Breast epithelium (tissue), 3 donors: ENCODE measurements at regions not wholly inside any gene's neighbourhood (a gene's known extent, or its start where the extent isn't known, plus 50 kb on each side); places are given as distances from the start of the nearest gene placed in this dataset.

Source experiments
- POLR2A ChIP-seq: fragments of 450-650 bp; IDR thresholded peaks from one replicate; pipeline ENCODE4 v1.6.1; 2016; ENCODE audit warnings: antibody characterized with exemption, mild to moderate bottlenecking, moderate library complexity
- TF ChIP-seq, protein P1 (sequence below), 3 donors: fragments of 450-650 bp; IDR thresholded peaks; one replicate each; pipeline ENCODE4 v1.5.1; 2016 to 2017; ENCODE audit warnings: antibody characterized with exemption in 3 of 3, mild to moderate bottlenecking in 3 of 3, moderate library complexity in 3 of 3

DNA sequence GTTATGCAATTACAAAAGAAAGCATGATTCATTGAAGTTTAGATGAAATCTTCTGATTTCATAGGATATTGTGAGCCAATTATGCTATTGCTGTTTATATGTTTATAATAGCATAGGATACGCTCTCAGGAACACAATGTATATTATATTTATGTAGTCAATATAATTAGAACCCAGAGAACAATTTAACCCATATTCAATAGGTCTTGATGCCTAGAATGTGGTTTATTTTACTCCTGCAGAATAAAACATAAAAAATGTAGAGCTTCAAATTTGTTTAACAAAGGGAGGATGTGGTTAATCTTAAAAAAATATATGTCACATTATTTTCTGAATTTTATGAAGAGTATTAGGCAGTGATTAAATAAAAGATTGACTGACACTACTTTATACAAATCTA, 380.8 kb upstream of the SPRY2 start:
- TF ChIP-seq, protein P1, sequence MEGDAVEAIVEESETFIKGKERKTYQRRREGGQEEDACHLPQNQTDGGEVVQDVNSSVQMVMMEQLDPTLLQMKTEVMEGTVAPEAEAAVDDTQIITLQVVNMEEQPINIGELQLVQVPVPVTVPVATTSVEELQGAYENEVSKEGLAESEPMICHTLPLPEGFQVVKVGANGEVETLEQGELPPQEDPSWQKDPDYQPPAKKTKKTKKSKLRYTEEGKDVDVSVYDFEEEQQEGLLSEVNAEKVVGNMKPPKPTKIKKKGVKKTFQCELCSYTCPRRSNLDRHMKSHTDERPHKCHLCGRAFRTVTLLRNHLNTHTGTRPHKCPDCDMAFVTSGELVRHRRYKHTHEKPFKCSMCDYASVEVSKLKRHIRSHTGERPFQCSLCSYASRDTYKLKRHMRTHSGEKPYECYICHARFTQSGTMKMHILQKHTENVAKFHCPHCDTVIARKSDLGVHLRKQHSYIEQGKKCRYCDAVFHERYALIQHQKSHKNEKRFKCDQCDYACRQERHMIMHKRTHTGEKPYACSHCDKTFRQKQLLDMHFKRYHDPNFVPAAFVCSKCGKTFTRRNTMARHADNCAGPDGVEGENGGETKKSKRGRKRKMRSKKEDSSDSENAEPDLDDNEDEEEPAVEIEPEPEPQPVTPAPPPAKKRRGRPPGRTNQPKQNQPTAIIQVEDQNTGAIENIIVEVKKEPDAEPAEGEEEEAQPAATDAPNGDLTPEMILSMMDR (IDR thresholded peaks at IDR 0.05), result no peak
- TF ChIP-seq POLR2A, result no peak
